GM18867 (cell line): ENCODE measurements at regions not wholly inside any gene's neighbourhood (a gene's known extent, or its start where the extent isn't known, plus 50 kb on each side); places are given as distances from the start of the nearest gene placed in this dataset.

Source experiments
- ATAC-seq: cut with Tn5 transposase; IDR thresholded peaks from one replicate; pipeline ENCODE4 v1.9.1; 2021; ENCODE audit warnings: mild to moderate bottlenecking, moderate library complexity; ENCODE audit not compliant: unreplicated experiment

DNA sequence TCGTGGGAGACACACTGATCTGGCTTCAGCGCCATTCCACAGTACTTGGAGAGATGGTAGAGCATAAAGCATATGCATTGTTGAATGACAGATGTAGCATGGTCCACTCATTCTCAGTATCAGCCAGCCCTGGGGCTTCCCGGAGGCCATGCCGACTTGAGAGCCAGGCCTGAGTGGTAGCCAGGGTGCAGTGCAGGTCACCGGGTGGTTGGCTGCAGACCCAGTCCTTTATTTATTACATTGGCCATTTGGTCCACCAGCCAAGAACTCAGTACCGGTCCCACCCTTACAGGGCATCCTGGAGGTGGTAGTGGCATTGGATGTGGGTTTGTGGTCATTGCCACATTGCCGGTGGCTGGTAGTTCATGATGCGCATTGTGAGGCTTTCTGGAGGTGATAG is 121.6 kb upstream of the RTL1 start:
- no peak for ATAC-seq

DNA sequence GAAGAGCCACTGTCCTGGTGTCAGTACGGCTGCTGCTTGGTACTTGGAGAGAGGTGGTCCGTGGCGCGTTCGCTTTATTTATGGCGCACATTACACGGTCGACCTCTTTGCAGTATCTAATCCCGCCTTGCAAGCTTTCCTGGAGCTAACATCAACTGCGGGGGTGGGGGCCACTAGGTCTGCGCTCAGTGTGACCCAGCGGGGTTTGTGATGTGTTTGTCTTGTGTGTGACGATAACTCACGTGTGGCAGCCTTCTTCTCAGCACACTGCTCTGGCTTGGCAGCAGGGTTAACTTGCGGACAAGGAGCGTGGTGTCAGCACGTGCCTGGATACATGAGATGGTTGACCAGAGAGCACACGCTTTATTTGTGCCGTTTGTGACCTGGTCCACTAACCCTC is 122.2 kb upstream of the RTL1 start:
- no peak for ATAC-seq

- no peak for ATAC-seq
These were observed 122.8 kb upstream of the RTL1 start for GRCh38 chr14:101026341-101026740.

DNA sequence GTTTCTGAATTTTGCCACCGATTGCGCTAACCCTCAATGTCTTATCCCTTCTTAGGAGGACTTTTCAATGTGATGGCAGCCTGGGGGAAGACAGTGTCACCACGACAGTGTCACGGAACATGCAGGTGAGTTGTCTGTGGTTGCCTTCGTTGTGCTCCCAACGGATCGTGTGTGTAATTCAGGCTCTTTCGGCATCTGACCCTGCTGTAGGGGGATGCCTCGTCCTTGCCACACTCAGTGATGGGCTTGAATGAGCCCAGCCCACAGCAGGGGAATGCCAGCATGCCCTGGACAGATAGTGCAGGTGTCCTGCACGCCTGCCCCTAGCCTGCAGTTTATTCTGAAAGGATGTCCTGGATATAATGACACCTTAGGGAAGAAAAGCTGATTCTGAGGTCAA is 123.8 kb upstream of the RTL1 start:
- no peak for ATAC-seq

DNA sequence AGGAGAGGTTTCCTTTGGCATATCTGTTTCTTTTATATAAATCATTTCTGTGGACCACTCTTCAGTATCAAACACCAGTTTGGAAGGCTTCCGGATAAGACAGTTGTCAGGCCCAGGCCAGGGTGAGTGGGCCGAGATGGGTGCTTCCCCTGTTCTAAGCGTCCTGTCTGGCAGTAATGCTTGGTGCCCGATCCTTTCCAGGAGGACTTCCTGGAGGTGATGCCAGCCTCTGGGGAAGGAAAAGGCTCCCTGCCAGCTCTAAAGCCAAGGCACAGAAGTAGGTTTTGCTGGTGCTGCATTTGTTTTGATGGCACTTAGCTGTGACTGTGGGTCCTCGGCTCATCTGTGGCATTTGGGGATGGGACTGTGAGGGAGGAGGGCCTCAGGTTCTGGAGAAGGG is 124.4 kb upstream of the RTL1 start:
- no peak for ATAC-seq

DNA sequence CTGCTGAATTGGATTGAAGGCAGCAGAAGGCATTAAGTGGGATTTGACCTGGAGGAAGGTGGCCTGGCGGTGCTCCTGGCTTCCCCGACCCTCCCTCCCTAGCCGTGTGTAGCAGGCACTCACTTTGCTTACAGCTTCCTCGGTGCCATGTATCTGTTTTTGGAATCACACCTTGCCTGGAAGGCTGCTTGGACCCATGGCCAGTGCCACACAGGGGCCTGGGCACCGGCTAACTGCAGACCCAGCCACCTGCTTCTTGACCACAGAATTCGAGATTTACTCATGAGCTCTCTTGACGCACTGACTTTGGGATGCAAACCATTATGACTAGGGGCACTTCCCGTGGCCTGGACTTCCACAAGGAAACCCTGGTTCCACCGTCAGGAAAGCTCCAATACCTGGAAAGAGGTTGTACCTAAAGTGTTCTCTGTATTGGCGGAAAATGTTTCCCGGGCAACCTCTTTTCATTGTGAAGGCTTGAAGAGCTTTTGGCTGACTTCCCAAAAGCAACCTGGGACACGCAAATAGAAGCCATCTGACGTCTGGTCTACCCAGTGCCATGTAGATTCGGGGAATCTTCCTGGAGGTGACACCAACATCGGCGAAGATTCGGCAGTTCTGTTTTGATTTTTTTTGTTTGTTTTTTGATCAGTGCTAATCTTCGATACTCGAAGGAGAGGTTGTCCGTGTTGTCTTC is 125.6 kb upstream of the RTL1 start:
- no peak for ATAC-seq

- no peak for ATAC-seq
These were observed 126.3 kb upstream of the RTL1 start for GRCh38 chr14:101029668-101030290.

GRCh38 chr14:101030586-101030985 is 127.1 kb upstream of the RTL1 start:
- ATAC-seq, result no peak

- no peak for ATAC-seq
These were observed 127.7 kb upstream of the RTL1 start for GRCh38 chr14:101031186-101031585.

DNA sequence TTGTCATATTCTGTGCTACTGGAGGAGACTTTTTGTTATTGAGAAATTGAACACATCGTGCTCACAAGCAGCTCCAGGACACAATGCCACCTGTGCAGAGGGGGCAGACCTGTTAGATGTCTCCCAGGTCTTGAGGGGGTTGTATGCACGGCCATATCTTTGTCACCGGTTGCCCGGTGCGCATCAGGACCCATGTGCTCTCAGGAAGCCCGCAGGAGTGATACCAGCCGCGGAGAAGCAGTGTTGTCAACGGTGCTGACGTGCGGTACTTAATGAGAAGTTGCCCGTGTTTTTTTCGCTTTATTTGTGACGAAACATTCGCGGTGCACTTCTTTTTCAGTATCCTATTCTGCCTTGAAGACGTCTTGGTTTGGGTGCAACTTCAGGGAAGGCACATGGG is 128.2 kb upstream of the RTL1 start:
- ATAC-seq, result no peak

DNA sequence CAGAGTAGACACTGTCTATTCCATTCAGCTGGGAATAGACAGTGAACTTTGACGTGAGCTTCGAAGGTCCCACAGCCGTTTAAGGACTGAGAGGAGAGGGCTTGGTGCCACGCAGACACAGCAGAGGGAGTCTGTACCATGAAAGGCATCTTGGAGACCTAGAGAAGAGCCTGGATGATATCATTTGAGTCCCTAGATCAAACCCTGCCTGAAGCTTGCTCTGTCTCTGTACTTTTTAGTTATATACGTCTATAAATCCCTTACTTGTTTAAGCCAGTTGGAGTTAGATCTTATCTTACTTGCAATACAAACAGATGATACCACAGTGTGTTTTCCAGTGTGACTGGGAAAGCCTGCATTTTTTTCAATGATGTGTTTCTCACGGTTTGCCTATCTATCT is 128.9 kb upstream of the RTL1 start:
- ATAC-seq, result no peak

DNA sequence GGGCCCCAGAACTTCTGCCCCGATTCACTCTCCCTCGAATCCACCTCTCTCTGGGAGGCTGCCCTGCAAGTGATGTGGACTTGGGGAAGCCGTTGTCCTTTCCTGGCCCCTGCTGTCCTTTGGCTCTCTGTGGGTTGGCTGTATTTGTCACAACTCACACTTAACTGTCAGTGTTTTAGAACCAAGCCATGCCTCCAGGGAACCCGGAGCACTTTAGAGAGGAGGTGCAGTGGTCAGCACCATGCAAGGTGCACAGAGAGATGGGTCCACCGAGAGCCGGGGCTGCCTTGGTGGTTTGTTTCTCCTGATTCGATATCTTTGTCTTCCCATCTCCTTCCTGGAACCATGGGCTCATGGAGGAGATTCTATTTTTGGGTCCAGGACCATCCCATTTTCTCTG is 129.5 kb upstream of the RTL1 start:
- ATAC-seq, result no peak

DNA sequence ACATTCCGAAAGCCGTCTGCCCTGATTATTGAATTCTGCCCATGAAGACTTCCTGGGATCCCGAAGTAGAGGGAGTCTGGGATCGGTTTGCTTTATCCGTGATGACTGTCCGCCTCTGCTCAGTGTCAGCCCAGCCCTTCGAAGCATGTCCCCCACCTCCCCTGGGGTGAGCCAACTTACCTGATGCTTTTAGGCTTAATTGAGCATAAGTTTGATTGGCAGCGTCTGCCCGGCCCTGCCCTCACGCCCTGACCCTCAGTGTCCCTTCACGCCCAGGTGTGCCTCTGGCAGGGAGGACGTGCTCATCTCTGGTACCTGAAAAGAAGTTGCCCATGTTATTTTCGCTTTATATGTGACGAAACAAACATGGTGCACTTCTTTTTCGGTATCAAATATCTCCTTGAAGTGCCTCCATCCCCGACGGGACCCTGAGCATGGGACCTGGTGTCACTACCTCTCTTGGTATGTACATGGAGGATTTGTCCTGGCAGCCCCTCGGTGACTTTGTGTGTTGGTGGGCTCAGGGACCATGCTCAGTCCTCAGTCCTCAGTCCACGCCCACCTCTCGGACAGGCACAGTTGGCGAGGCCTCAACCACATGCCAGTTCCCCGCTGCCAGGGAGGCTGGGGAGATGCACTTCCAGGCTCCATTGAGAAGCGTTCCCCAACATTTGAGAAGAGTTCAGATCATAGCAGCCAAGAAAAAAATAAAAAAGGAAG is 130.1 kb upstream of the RTL1 start:
- ATAC-seq, result no peak

- no peak for ATAC-seq
These were observed 131.5 kb upstream of the RTL1 start for GRCh38 chr14:101034986-101035385.

GRCh38 chr14:101035466-101036225 is 132.1 kb upstream of the RTL1 start:
- ATAC-seq, result no peak

GRCh38 chr14:101037021-101037817 is 133.7 kb upstream of the RTL1 start:
- no peak for ATAC-seq

GRCh38 chr14:101039031-101039754 is 135.7 kb upstream of the RTL1 start:
- no peak for ATAC-seq

- ATAC-seq, result no peak
These were observed 136.2 kb upstream of the RTL1 start for GRCh38 chr14:101039755-101040138.

- no peak for ATAC-seq
These were observed 137.3 kb upstream of the RTL1 start for GRCh38 chr14:101040538-101041442.
